ENCODE measurements at regions not wholly inside any gene's neighbourhood (a gene's known extent, or its start where the extent isn't known, plus 50 kb on each side); places are given as distances from the start of the nearest gene placed in this dataset.

DNA sequence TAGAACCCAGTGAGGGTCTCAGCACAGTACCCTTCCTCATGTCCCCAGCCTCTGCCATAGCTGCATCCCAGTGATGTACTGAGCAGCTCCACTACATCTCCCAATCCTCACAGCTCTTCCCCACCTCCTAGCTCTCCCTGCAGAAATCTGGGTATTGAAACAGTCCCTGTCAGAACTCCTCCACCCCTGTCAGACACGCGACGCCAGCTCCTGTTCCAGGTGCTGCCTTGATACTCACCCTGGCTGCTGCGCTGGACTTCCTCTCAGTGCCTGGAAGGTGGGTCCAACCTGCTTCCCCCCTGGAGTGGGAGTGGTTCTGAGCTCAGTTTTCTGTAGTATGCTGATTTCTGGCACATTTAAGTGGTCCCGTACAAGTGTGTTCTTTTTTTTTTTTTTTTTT, 160.9 kb upstream of the SLCO3A1 start:
- Histone ChIP-seq H3K27me3 (ENCODE audit: insufficient read depth, low read depth, low read length) (no peaks in the 10 kb centered on the region), H4K20me1 (ENCODE audit: insufficient read depth) (no peaks in the 10 kb centered on the region), H3K27ac (ENCODE audit: low read length) (no peak overlapping the region), H3K9me3 (ENCODE audit: low read length) (no peaks in the 10 kb centered on the region), H3F3A (ENCODE audit: insufficient read depth, low read length, poor library complexity, severe bottlenecking) (peaks cover 4% of the 10 kb centered on the region), H3K9ac (ENCODE audit: low read length) (no peak overlapping the region), H3K9me2 (ENCODE audit: insufficient read depth, low read length) (no peaks in the 10 kb centered on the region), H3K4me2 (ENCODE audit: low read length) (no peak overlapping the region), H3K4me3 (ENCODE audit: low read length) (no peak overlapping the region), H2AFZ (ENCODE audit: low read depth, low read length) (no peak overlapping the region), H3K36me3 (ENCODE audit: insufficient read depth, low read length) (no peaks in the 10 kb centered on the region), H3K79me2 (replicated peaks; ENCODE audit: insufficient read depth, low read length) (no peaks in the 10 kb centered on the region)
- TF ChIP-seq, protein P1, sequence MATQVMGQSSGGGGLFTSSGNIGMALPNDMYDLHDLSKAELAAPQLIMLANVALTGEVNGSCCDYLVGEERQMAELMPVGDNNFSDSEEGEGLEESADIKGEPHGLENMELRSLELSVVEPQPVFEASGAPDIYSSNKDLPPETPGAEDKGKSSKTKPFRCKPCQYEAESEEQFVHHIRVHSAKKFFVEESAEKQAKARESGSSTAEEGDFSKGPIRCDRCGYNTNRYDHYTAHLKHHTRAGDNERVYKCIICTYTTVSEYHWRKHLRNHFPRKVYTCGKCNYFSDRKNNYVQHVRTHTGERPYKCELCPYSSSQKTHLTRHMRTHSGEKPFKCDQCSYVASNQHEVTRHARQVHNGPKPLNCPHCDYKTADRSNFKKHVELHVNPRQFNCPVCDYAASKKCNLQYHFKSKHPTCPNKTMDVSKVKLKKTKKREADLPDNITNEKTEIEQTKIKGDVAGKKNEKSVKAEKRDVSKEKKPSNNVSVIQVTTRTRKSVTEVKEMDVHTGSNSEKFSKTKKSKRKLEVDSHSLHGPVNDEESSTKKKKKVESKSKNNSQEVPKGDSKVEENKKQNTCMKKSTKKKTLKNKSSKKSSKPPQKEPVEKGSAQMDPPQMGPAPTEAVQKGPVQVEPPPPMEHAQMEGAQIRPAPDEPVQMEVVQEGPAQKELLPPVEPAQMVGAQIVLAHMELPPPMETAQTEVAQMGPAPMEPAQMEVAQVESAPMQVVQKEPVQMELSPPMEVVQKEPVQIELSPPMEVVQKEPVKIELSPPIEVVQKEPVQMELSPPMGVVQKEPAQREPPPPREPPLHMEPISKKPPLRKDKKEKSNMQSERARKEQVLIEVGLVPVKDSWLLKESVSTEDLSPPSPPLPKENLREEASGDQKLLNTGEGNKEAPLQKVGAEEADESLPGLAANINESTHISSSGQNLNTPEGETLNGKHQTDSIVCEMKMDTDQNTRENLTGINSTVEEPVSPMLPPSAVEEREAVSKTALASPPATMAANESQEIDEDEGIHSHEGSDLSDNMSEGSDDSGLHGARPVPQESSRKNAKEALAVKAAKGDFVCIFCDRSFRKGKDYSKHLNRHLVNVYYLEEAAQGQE (IDR thresholded peaks at IDR 0.05; ENCODE audit: borderline replicate concordance), result no peak
- TF ChIP-seq EP300 (conservative IDR thresholded peaks at IDR 0.05; ENCODE audit: poor library complexity, severe bottlenecking) (no peak), MXI1 (conservative IDR thresholded peaks at IDR 0.05; ENCODE audit: poor library complexity, severe bottlenecking) (no peak), POLR2AphosphoS5 (IDR thresholded peaks at IDR 0.05) (no peak), RAD21 (conservative IDR thresholded peaks at IDR 0.05) (no peak), TAF1 (IDR thresholded peaks at IDR 0.05; ENCODE audit: low read depth) (no peak)

DNA sequence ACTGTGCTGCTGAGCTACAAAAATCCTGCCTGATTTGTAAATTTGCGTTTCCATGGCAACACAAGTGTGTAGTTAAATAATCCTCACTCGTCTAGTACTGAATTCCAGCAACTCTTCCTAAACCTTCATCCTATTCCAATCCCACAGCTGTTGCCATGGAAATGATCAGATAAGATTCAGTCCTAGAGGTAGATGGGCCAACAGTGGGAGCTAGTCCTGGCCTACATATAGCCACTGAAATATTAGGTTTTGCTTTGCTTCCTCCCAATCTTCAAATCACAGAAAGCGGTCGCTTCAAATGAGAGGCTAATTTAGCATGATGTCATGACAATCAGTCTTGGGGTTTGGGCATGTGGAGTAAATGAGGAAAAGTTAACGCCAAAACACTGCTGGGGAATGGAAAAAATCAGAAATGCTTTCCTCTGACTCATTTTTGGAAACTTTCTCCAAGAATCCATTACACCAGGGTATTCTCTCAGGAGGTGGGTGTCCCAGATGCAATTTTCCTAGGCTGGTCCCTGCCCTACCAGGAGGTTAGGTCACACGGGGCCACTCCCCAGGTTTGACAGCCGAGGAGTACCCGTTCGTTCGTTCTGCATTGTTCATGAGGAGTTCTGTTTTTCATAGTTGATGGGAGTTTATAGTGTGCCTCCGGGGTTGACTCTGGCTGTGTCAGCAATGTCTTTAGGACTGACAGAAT, 159.2 kb upstream of the SLCO3A1 start:
- Histone ChIP-seq H3K4me2 (ENCODE audit: low read length) (peak overlapping the region; percentile 32), H3K9me2 (ENCODE audit: insufficient read depth, low read length) (no peaks in the 10 kb centered on the region), H3K4me3 (ENCODE audit: low read length) (peak overlapping the region; percentile 6), H3K36me3 (ENCODE audit: insufficient read depth, low read length) (no peaks in the 10 kb centered on the region), H3K79me2 (replicated peaks; ENCODE audit: insufficient read depth, low read length) (no peaks in the 10 kb centered on the region), H4K20me1 (ENCODE audit: insufficient read depth) (no peaks in the 10 kb centered on the region), H3K27ac (ENCODE audit: low read length) (peak overlapping the region; percentile 50), H3K9me3 (ENCODE audit: low read length) (no peaks in the 10 kb centered on the region), H3K27me3 (ENCODE audit: insufficient read depth, low read depth, low read length) (no peaks in the 10 kb centered on the region), H3F3A (ENCODE audit: insufficient read depth, low read length, poor library complexity, severe bottlenecking) (peaks cover 4% of the 10 kb centered on the region), H2AFZ (ENCODE audit: low read depth, low read length) (no peak overlapping the region), H3K9ac (ENCODE audit: low read length) (no peak overlapping the region)
- TF ChIP-seq EP300 (conservative IDR thresholded peaks at IDR 0.05; ENCODE audit: poor library complexity, severe bottlenecking), result peak; percentile 73
- TF ChIP-seq RAD21 (conservative IDR thresholded peaks at IDR 0.05), result peak; percentile 36
- TF ChIP-seq, protein P2, sequence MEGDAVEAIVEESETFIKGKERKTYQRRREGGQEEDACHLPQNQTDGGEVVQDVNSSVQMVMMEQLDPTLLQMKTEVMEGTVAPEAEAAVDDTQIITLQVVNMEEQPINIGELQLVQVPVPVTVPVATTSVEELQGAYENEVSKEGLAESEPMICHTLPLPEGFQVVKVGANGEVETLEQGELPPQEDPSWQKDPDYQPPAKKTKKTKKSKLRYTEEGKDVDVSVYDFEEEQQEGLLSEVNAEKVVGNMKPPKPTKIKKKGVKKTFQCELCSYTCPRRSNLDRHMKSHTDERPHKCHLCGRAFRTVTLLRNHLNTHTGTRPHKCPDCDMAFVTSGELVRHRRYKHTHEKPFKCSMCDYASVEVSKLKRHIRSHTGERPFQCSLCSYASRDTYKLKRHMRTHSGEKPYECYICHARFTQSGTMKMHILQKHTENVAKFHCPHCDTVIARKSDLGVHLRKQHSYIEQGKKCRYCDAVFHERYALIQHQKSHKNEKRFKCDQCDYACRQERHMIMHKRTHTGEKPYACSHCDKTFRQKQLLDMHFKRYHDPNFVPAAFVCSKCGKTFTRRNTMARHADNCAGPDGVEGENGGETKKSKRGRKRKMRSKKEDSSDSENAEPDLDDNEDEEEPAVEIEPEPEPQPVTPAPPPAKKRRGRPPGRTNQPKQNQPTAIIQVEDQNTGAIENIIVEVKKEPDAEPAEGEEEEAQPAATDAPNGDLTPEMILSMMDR (IDR thresholded peaks at IDR 0.05; ENCODE audit: poor library complexity, severe bottlenecking), result peak; percentile 14
- no peak for TF ChIP-seq EZH2 (IDR thresholded peaks at IDR 0.05; ENCODE audit: borderline replicate concordance, insufficient read depth, low read length, poor library complexity, severe bottlenecking)
- TF ChIP-seq POLR2AphosphoS5 (IDR thresholded peaks at IDR 0.05), result no peak
- no peak for TF ChIP-seq MXI1 (conservative IDR thresholded peaks at IDR 0.05; ENCODE audit: poor library complexity, severe bottlenecking)
- TF ChIP-seq SMC3 (conservative IDR thresholded peaks at IDR 0.05; ENCODE audit: poor library complexity), result peak; percentile 34
- TF ChIP-seq TAF1 (IDR thresholded peaks at IDR 0.05; ENCODE audit: low read depth), result no peak
- TF ChIP-seq, protein P1 (IDR thresholded peaks at IDR 0.05; ENCODE audit: borderline replicate concordance), result peak; percentile 86
